ENCODE measurements at regions not wholly inside any gene's neighbourhood (a gene's known extent, or its start where the extent isn't known, plus 50 kb on each side); places are given as distances from the start of the nearest gene placed in this dataset.

DNA sequence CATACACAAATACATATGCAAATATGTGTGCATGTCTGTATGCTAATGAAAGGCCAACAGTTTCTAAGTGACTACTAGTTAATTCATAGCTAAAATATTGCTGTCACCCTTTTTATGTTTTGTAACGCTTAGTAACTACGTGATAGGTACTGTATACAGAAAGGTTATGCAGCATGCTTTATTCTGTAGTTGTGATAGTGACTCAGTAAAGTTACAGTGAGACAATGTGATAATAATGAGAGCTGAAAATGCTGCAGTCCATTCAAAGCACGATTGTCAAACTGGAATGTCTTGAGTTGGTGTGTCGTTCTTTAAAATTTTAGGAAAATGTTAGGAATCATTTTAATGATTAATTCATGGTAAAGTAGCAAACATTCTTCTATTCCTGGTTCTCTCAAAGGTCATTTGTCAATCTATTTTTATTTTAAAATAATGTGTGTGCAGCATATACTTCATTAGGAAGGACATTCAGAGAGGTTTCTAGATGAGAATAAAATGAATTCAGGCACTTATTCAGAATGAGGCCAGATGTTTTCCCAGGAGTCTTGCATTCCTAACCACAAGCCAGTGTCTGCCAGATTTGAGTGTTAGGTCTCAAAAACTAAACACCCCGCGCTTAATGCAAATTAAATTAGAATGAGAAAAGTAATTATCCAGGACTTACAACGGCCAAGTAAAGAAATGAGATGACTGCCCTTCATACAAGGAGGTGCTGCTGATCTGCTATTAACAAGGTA, 408.8 kb upstream of the FZD8 start:
- Mint-ChIP-seq H3K9me3 (no peaks in the 10 kb centered on the region), H3K4me3 (no peak overlapping the region), H3K4me1 (ENCODE audit: unreplicated experiment) (no peaks in the 10 kb centered on the region), H3K36me3 (no peaks in the 10 kb centered on the region), H3K27me3 (no peaks in the 10 kb centered on the region), H3K27ac (no peak overlapping the region)
- DNase-seq (ENCODE audit: extremely low spot score, unreplicated experiment) = no peak
- TF ChIP-seq, protein P1, sequence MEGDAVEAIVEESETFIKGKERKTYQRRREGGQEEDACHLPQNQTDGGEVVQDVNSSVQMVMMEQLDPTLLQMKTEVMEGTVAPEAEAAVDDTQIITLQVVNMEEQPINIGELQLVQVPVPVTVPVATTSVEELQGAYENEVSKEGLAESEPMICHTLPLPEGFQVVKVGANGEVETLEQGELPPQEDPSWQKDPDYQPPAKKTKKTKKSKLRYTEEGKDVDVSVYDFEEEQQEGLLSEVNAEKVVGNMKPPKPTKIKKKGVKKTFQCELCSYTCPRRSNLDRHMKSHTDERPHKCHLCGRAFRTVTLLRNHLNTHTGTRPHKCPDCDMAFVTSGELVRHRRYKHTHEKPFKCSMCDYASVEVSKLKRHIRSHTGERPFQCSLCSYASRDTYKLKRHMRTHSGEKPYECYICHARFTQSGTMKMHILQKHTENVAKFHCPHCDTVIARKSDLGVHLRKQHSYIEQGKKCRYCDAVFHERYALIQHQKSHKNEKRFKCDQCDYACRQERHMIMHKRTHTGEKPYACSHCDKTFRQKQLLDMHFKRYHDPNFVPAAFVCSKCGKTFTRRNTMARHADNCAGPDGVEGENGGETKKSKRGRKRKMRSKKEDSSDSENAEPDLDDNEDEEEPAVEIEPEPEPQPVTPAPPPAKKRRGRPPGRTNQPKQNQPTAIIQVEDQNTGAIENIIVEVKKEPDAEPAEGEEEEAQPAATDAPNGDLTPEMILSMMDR (conservative IDR thresholded peaks at IDR 0.05) = no peak

DNA sequence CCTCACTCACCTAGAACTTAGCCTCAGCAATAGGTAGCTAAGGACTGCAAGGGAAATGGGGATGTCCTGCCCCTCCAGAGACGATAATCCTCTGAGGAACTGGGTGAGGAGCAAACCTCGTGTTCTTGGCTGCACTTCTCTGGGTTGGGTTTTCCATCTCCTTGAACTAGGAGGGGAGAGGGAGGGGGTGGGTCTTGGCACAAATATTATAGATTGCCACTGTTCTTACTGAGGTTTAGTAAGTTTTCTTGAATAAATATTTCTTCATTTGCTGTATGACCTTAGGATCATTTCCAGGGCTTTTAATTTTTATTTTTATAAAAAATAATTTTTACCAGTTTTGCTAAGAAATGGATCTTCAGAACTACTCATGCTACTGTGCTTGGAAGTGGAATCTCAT, 406.7 kb upstream of the FZD8 start:
- TF ChIP-seq, protein P1 (conservative IDR thresholded peaks at IDR 0.05) = no peak
- H3K9me3 Mint-ChIP-seq = no peaks in the 10 kb centered on the region
- no peaks in the 10 kb centered on the region for H3K4me1 Mint-ChIP-seq (ENCODE audit: unreplicated experiment)
- DNase-seq (ENCODE audit: extremely low spot score, unreplicated experiment) = no peak
- H3K27me3 Mint-ChIP-seq = no peaks in the 10 kb centered on the region
- H3K4me3 Mint-ChIP-seq = no peak overlapping the region
- H3K27ac Mint-ChIP-seq = no peak overlapping the region
- H3K36me3 Mint-ChIP-seq = no peaks in the 10 kb centered on the region

GRCh38 chr10:36048236-36048635, 406.1 kb upstream of the FZD8 start:
- TF ChIP-seq, protein P1 (conservative IDR thresholded peaks at IDR 0.05) = no peak
- H3K4me3 Mint-ChIP-seq = no peak overlapping the region
- H3K27ac Mint-ChIP-seq = no peak overlapping the region
- no peaks in the 10 kb centered on the region for H3K4me1 Mint-ChIP-seq (ENCODE audit: unreplicated experiment)
- no peaks in the 10 kb centered on the region for H3K9me3 Mint-ChIP-seq
- DNase-seq (ENCODE audit: extremely low spot score, unreplicated experiment) = no peak
- no peaks in the 10 kb centered on the region for H3K27me3 Mint-ChIP-seq
- no peaks in the 10 kb centered on the region for H3K36me3 Mint-ChIP-seq

- TF ChIP-seq, protein P1 (conservative IDR thresholded peaks at IDR 0.05) = no peak
- Mint-ChIP-seq H3K36me3 (no peaks in the 10 kb centered on the region), H3K4me3 (no peak overlapping the region), H3K9me3 (peaks cover 4% of the 10 kb centered on the region), H3K4me1 (ENCODE audit: unreplicated experiment) (peaks cover 5% of the 10 kb centered on the region), H3K27ac (no peak overlapping the region), H3K27me3 (peaks cover 3% of the 10 kb centered on the region)
- no peak for DNase-seq (ENCODE audit: extremely low spot score, unreplicated experiment)
These were observed 400.0 kb upstream of the FZD8 start for GRCh38 chr10:36042135-36042534.

DNA sequence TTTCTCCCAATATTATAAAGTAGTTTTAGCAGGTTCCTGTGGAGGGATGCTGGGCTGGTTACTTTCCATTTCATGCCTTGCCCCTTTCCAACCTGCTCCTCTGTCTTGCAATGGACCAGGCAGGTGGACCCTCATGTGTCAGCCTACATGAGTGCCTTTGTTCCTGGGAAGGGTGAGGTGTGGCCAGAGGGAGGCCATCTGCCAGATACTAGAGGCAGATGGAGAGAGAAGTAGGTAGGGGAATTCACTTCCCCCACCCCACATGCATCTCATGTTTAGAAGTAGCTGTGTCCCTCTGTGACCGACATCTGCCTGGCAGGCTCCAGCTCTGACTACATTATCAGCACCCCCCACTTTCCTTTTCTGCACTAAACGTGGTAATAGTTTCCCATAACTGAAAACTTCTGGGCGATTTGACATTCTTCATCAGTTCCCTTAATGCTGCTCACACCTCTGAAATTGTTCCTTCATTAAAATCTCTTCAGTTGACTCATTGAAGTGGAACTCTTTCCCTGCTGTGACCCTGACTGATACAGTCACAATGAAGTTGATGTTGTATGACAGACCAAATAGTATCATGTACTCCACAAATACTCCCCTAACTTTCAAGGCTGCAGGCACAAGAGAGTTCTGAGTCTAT, 396.3 kb upstream of the FZD8 start:
- DNase-seq (ENCODE audit: extremely low spot score, unreplicated experiment) = no peak
- H3K4me1 Mint-ChIP-seq (ENCODE audit: unreplicated experiment) = peaks cover 5% of the 10 kb centered on the region
- peaks cover 6% of the 10 kb centered on the region for H3K27me3 Mint-ChIP-seq
- no peak overlapping the region for H3K27ac Mint-ChIP-seq
- no peak overlapping the region for H3K4me3 Mint-ChIP-seq
- peaks cover 4% of the 10 kb centered on the region for H3K9me3 Mint-ChIP-seq
- TF ChIP-seq, protein P1 (conservative IDR thresholded peaks at IDR 0.05) = no peak
- H3K36me3 Mint-ChIP-seq = no peaks in the 10 kb centered on the region

Data from type B pancreatic cell (in vitro differentiated cells).